SK-N-SH (cell line): ENCODE measurements at regions not wholly inside any gene's neighbourhood (a gene's known extent, or its start where the extent isn't known, plus 50 kb on each side); places are given as distances from the start of the nearest gene placed in this dataset.

Source experiments
- MEF2A ChIP-seq: IDR thresholded peaks from 2 replicates; pipeline ENCODE4 v1.4.0; 2012; ENCODE audit warnings: low read depth, borderline replicate concordance
- NFIC ChIP-seq: IDR thresholded peaks from 2 replicates; pipeline ENCODE4 v1.4.0; 2012; ENCODE audit warnings: borderline replicate concordance
- RAD21 ChIP-seq: IDR thresholded peaks from 2 replicates; pipeline ENCODE4 v1.6.1; 2012; ENCODE audit warnings: mild to moderate bottlenecking, low read length
- RFX5 ChIP-seq: IDR thresholded peaks from 2 replicates; pipeline ENCODE4 v1.6.1; 2012; ENCODE audit warnings: mild to moderate bottlenecking, improper control_type of control experiment, low read length
- RXRA ChIP-seq: IDR thresholded peaks from 2 replicates; pipeline ENCODE4 v1.4.0; 2012; ENCODE audit warnings: low read depth, mild to moderate bottlenecking, borderline replicate concordance
- SIN3A ChIP-seq: IDR thresholded peaks from 2 replicates; pipeline ENCODE4 v1.6.1; 2012; ENCODE audit warnings: low read depth, mild to moderate bottlenecking, low read length, moderate library complexity, borderline replicate concordance
- TF ChIP-seq, protein P1 (sequence below): fragments of 150-350 bp; IDR thresholded peaks from 2 replicates; pipeline ENCODE4 v1.6.1; 2016; ENCODE audit warnings: mild to moderate bottlenecking, low read depth, low read length
- TF ChIP-seq, protein P2 (sequence below): fragments of 150-350 bp; IDR thresholded peaks from 2 replicates; pipeline ENCODE4 v1.6.1; 2017; ENCODE audit warnings: antibody characterized with exemption, low read length, low read depth, borderline replicate concordance
- TF ChIP-seq, protein P3 (sequence below): fragments of 200-600 bp; sonication (generic); IDR thresholded peaks from 2 replicates; pipeline ENCODE4 v1.6.1; 2017; ENCODE audit warnings: antibody characterized with exemption, mild to moderate bottlenecking, moderate library complexity
- TF ChIP-seq, protein P4 (sequence below): IDR thresholded peaks from 2 replicates; pipeline ENCODE4 v1.4.0; 2012; ENCODE audit warnings: low read depth

DNA sequence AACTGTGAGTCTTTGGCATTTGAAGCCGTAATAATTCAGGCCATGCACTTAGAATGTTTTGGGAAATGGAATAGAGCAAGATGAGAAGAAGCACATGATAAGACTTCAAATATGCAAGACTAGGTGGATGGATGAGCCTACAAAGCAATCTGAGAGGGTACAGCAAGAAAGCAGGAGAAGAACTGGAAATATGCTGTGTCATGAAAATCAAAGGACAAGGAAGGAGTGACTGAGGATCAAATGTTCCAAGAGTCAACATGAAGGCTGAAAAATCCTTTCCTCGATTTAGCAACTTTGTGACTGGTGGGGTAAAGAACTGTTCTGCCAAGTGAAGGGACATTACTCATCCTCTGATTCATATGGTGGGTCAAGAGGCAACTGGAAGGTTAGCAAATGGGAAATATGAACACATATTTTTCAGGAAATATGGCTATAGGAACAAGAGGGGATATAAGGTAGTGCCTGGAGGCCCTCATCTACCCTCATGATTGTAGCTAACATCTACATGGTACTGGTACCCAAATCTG, 803.7 kb upstream of the ARRDC4 start:
- TF ChIP-seq, protein P1, sequence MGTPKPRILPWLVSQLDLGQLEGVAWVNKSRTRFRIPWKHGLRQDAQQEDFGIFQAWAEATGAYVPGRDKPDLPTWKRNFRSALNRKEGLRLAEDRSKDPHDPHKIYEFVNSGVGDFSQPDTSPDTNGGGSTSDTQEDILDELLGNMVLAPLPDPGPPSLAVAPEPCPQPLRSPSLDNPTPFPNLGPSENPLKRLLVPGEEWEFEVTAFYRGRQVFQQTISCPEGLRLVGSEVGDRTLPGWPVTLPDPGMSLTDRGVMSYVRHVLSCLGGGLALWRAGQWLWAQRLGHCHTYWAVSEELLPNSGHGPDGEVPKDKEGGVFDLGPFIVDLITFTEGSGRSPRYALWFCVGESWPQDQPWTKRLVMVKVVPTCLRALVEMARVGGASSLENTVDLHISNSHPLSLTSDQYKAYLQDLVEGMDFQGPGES, result no peak
- TF ChIP-seq NFIC (no peak), RAD21 (no peak), SIN3A (no peak), RFX5 (no peak), MEF2A (no peak), RXRA (no peak)
- TF ChIP-seq, protein P2, sequence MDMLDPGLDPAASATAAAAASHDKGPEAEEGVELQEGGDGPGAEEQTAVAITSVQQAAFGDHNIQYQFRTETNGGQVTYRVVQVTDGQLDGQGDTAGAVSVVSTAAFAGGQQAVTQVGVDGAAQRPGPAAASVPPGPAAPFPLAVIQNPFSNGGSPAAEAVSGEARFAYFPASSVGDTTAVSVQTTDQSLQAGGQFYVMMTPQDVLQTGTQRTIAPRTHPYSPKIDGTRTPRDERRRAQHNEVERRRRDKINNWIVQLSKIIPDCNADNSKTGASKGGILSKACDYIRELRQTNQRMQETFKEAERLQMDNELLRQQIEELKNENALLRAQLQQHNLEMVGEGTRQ, result no peak
- TF ChIP-seq, protein P3, sequence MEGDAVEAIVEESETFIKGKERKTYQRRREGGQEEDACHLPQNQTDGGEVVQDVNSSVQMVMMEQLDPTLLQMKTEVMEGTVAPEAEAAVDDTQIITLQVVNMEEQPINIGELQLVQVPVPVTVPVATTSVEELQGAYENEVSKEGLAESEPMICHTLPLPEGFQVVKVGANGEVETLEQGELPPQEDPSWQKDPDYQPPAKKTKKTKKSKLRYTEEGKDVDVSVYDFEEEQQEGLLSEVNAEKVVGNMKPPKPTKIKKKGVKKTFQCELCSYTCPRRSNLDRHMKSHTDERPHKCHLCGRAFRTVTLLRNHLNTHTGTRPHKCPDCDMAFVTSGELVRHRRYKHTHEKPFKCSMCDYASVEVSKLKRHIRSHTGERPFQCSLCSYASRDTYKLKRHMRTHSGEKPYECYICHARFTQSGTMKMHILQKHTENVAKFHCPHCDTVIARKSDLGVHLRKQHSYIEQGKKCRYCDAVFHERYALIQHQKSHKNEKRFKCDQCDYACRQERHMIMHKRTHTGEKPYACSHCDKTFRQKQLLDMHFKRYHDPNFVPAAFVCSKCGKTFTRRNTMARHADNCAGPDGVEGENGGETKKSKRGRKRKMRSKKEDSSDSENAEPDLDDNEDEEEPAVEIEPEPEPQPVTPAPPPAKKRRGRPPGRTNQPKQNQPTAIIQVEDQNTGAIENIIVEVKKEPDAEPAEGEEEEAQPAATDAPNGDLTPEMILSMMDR, result no peak
- TF ChIP-seq, protein P4, sequence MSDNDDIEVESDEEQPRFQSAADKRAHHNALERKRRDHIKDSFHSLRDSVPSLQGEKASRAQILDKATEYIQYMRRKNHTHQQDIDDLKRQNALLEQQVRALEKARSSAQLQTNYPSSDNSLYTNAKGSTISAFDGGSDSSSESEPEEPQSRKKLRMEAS, result no peak
